Testis (tissue), 2 donors: ENCODE measurements at regions not wholly inside any gene's neighbourhood (a gene's known extent, or its start where the extent isn't known, plus 50 kb on each side); places are given as distances from the start of the nearest gene placed in this dataset.

ENCODE experiments used
- DNase-seq: peaks from one replicate; pipeline ENCODE4 v3.0.0-alpha.2; 2019
- H3K27ac ChIP-seq, 2 donors: fragments of 200-600 bp; sonication (generic); one replicate each; pipeline ENCODE4 v1.5.1; 2019
- H3K27me3 ChIP-seq: fragments of 200-600 bp; sonication (generic); one replicate; pipeline ENCODE4 v1.5.1; 2019
- H3K36me3 ChIP-seq: fragments of 200-600 bp; sonication (generic); one replicate; pipeline ENCODE4 v1.5.1; 2017; ENCODE audit warnings: low read depth; ENCODE audit errors: missing control alignments
- H3K4me1 ChIP-seq: fragments of 200-600 bp; sonication (generic); one replicate; pipeline ENCODE4 v1.5.1; 2019
- H3K4me3 ChIP-seq, 2 donors: fragments of 200-600 bp; sonication (generic); one replicate each; pipeline ENCODE4 v1.5.1; 2017 to 2019
- H3K9me3 ChIP-seq: fragments of 200-600 bp; sonication (generic); one replicate; pipeline ENCODE4 v1.5.1; 2017
- CTCF ChIP-seq, 3 experiments: fragments of 450-650 bp in 2 of 3; fragments of 200-600 bp in 1 of 3; sonication (generic) in 1 of 3; IDR thresholded peaks; one replicate each; pipeline ENCODE4 v1.5.1; 2016 to 2019; ENCODE audit warnings: antibody characterized with exemption in 3 of 3, mild to moderate bottlenecking in 2 of 3, moderate library complexity in 1 of 3
- POLR2A ChIP-seq: fragments of 450-650 bp; IDR thresholded peaks from one replicate; pipeline ENCODE4 v1.6.1; 2017; ENCODE audit warnings: antibody characterized with exemption, mild to moderate bottlenecking, moderate library complexity
- WGBS, 2 donors: methylation state at CpG; one replicate each; pipeline ENCODE4 v1.1.5; 2018; 5-methylcytosine and 5-hydroxymethylcytosine counted together
- intact Hi-C: fragments of 100-400 bp; cut with DNase I; formaldehyde crosslinking; loops from one replicate; pipeline ENCODE4 v1.15.1; 2023; ENCODE audit warnings: low total_unique reads

DNA sequence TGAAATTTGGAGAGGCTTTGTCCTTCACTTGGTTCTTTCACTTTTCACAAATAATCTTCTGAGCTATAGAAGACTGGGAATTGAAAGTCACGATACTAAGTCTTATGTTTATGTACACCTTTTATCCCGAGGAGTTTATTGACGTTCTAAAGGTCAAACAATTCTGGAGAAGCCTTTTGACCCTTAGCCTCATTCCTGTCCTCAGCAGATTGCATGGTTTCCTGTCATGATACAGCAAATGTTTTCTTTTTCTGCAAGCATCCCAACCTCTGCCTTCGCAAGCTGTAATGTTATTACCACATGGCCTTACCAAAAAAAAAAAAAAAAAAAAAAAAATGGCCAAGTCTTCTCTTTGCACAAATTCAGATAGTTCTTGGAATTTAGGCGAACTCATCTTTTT, 411.7 kb upstream of the FLRT2 start:
- no peaks in the 10 kb centered on the region for H3K9me3 ChIP-seq
- H3K36me3 ChIP-seq = no peaks in the 10 kb centered on the region
- no peak overlapping the region for H3K27ac ChIP-seq
- TF ChIP-seq POLR2A (no peak), CTCF (IDR thresholded peaks at IDR 0.05) (no peak)
- intact Hi-C loops = no loop called here
- 60% methylated on average over 5 of the region's 5 CpGs for WGBS, 2 donors
- H3K27me3 ChIP-seq = no peaks in the 10 kb centered on the region
- H3K4me1 ChIP-seq = no peaks in the 10 kb centered on the region
- DNase-seq = no peak
- H3K4me3 ChIP-seq = no peak overlapping the region

- no peak overlapping the region for H3K27ac ChIP-seq
- no peak for DNase-seq
- H3K4me1 ChIP-seq = no peaks in the 10 kb centered on the region
- TF ChIP-seq CTCF (IDR thresholded peaks at IDR 0.05) = no peak
- no peak for TF ChIP-seq POLR2A
- H3K36me3 ChIP-seq = no peaks in the 10 kb centered on the region
- H3K4me3 ChIP-seq = no peak overlapping the region
- no peaks in the 10 kb centered on the region for H3K9me3 ChIP-seq
- H3K27me3 ChIP-seq = no peaks in the 10 kb centered on the region
- intact Hi-C loops = no loop called here
Observed at GRCh38 chr14:85122690-85123089, 407.3 kb upstream of the FLRT2 start.

- 84 to 91% methylated on average over 2 of the region's 2 CpGs for WGBS, 2 donors
Observed at GRCh38 chr14:85123755-85124154, 406.2 kb upstream of the FLRT2 start.

GRCh38 chr14:85124631-85125290, 405.2 kb upstream of the FLRT2 start:
- intact Hi-C loops = no loop called here
- 72 to 73% methylated on average over 3 of the region's 3 CpGs for WGBS, 2 donors
- no peak overlapping the region for H3K27ac ChIP-seq
- H3K27me3 ChIP-seq = no peaks in the 10 kb centered on the region
- no peak for TF ChIP-seq CTCF (IDR thresholded peaks at IDR 0.05)
- DNase-seq = no peak
- H3K9me3 ChIP-seq = no peaks in the 10 kb centered on the region
- no peaks in the 10 kb centered on the region for H3K36me3 ChIP-seq
- H3K4me1 ChIP-seq = no peaks in the 10 kb centered on the region
- H3K4me3 ChIP-seq = no peak overlapping the region

More at GRCh38 chr14:85123755-85124154, 406.2 kb upstream of the FLRT2 start:
- Histone ChIP-seq H3K4me1 (no peaks in the 10 kb centered on the region), H3K27me3 (no peaks in the 10 kb centered on the region), H3K9me3 (no peaks in the 10 kb centered on the region), H3K4me3 (no peak overlapping the region), H3K36me3 (no peaks in the 10 kb centered on the region), H3K27ac (no peak overlapping the region)
- intact Hi-C loops = no loop called here
- no peak for TF ChIP-seq POLR2A
- TF ChIP-seq CTCF (IDR thresholded peaks at IDR 0.05) = no peak
- no peak for DNase-seq

DNA sequence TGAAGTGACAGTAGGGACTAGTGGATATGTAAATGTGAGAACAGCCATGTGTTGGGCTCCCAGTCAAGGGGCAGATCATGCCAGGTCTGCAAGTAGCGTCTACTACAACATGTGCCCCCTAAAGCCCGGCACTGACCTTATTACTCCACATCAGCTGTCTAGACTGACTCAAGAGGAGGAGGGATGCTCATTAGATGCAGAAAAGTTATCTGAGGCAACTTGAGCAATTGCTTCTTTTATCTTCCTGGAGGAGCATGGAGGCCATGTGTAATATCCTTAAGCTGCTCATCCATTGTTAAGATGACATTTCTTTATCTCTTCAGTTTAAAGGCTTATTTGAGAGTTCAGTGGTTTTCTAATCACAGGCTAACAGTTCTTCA, 404.7 kb upstream of the FLRT2 start:
- no peaks in the 10 kb centered on the region for H3K9me3 ChIP-seq
- no peaks in the 10 kb centered on the region for H3K27me3 ChIP-seq
- WGBS, 2 donors = 36 to 47% methylated on average over 2 of the region's 2 CpGs

More for the DNA sequence above, 404.7 kb upstream of the FLRT2 start:
- intact Hi-C loops = no loop called here
- no peaks in the 10 kb centered on the region for H3K4me1 ChIP-seq
- DNase-seq = no peak
- no peaks in the 10 kb centered on the region for H3K36me3 ChIP-seq
- no peak for TF ChIP-seq CTCF (IDR thresholded peaks at IDR 0.05)
- no peak overlapping the region for H3K27ac ChIP-seq
- H3K4me3 ChIP-seq = no peak overlapping the region
